ENCODE measurements at regions not wholly inside any gene's neighbourhood (a gene's known extent, or its start where the extent isn't known, plus 50 kb on each side); places are given as distances from the start of the nearest gene placed in this dataset.

DNA sequence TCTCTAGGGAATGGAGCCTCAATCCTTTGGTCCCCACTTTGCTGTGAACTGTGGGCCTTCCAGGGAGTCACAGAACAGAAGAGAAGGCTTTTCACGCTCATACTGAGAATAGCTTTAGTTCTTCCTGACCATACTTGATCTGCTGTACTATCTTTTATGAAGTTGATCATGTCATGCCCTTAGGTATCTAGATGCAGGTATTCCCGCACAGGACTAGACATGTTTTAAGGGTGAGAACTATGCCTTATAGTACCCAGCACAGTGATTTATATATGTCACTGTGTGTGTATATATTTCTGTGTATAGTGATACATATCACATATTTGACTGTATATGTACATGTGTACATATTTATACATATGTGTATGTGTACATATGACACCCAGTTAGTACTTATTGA lies 358.4 kb upstream of the SEMA6D start:
- TF ChIP-seq, protein P1, sequence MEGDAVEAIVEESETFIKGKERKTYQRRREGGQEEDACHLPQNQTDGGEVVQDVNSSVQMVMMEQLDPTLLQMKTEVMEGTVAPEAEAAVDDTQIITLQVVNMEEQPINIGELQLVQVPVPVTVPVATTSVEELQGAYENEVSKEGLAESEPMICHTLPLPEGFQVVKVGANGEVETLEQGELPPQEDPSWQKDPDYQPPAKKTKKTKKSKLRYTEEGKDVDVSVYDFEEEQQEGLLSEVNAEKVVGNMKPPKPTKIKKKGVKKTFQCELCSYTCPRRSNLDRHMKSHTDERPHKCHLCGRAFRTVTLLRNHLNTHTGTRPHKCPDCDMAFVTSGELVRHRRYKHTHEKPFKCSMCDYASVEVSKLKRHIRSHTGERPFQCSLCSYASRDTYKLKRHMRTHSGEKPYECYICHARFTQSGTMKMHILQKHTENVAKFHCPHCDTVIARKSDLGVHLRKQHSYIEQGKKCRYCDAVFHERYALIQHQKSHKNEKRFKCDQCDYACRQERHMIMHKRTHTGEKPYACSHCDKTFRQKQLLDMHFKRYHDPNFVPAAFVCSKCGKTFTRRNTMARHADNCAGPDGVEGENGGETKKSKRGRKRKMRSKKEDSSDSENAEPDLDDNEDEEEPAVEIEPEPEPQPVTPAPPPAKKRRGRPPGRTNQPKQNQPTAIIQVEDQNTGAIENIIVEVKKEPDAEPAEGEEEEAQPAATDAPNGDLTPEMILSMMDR (IDR thresholded peaks at IDR 0.05): no peak
- TF ChIP-seq NR1H2 (CRISPR knock-in tag; IDR thresholded peaks at IDR 0.05) (no peak), KAT7 (CRISPR knock-in tag; IDR thresholded peaks at IDR 0.05; ENCODE audit: borderline replicate concordance) (no peak), FOXP1 (CRISPR knock-in tag; IDR thresholded peaks at IDR 0.05; ENCODE audit: borderline replicate concordance) (no peak), ZNF671 (CRISPR knock-in tag; IDR thresholded peaks at IDR 0.05) (no peak)
- TF ChIP-seq, protein P2, sequence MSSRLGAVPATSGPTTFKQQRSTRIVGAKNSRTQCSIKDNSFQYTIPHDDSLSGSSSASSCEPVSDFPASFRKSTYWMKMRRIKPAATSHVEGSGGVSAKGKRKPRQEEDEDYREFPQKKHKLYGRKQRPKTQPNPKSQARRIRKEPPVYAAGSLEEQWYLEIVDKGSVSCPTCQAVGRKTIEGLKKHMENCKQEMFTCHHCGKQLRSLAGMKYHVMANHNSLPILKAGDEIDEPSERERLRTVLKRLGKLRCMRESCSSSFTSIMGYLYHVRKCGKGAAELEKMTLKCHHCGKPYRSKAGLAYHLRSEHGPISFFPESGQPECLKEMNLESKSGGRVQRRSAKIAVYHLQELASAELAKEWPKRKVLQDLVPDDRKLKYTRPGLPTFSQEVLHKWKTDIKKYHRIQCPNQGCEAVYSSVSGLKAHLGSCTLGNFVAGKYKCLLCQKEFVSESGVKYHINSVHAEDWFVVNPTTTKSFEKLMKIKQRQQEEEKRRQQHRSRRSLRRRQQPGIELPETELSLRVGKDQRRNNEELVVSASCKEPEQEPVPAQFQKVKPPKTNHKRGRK (CRISPR knock-in tag; IDR thresholded peaks at IDR 0.05; ENCODE audit: borderline replicate concordance): no peak

Data from WTC11 (cell line).